Common myeloid progenitor, CD34-positive (primary cell): ENCODE measurements at regions not wholly inside any gene's neighbourhood (a gene's known extent, or its start where the extent isn't known, plus 50 kb on each side); places are given as distances from the start of the nearest gene placed in this dataset.

Source experiments
- CTCF ChIA-PET: fragments of 350-600 bp; sonication (Branson Sonifier 250); formaldehyde crosslinking; loops from one replicate; lab custom pipeline; 2021; ENCODE audit warnings: antibody characterized with exemption; lab: Charles Lee
- POLR2A ChIA-PET: fragments of 350-600 bp; sonication (Branson Sonifier 250); formaldehyde crosslinking; loops from one replicate; lab custom pipeline; 2021; ENCODE audit warnings: antibody characterized with exemption; lab: Charles Lee
- DNase-seq, 3 donors: peaks; one replicate each; pipeline versions ENCODE4 v3.0.0 to v3.0.0-alpha.2; 2013
- H3K27ac ChIP-seq, 2 experiments: 1 replicate in 1 of 2; 2 replicates in 1 of 2; pipeline ENCODE4 v1.7.0; 2013; ENCODE audit warnings: inconsistent platforms in 2 of 2, low read length in 2 of 2, mild to moderate bottlenecking in 2 of 2, low read depth in 1 of 2, moderate library complexity in 1 of 2; ENCODE audit not compliant: severe bottlenecking in 2 of 2, insufficient read depth in 1 of 2, poor library complexity in 1 of 2
- H3K27me3 ChIP-seq, 5 experiments: replicated peaks in 2 of 5; 1 replicate in 3 of 5; 2 replicates in 2 of 5; pipeline versions ENCODE4 v1.6.1 to v1.7.0; 2013; ENCODE audit warnings: low read length in 4 of 5, mild to moderate bottlenecking in 2 of 5, moderate library complexity in 2 of 5, inconsistent platforms in 1 of 5; ENCODE audit not compliant: insufficient read depth in 5 of 5, control insufficient read depth in 4 of 5
- H3K36me3 ChIP-seq, 4 experiments: 1 replicate in 2 of 4; 2 replicates in 2 of 4; pipeline versions ENCODE4 v1.6.1 to v1.7.0; 2013; ENCODE audit warnings: low read length in 3 of 4, control low read depth in 1 of 4, mild to moderate bottlenecking in 1 of 4; ENCODE audit not compliant: control insufficient read depth in 4 of 4, insufficient read depth in 4 of 4
- H3K4me1 ChIP-seq, 4 experiments: 1 replicate in 3 of 4; 2 replicates in 1 of 4; pipeline versions ENCODE4 v1.6.1 to v1.7.1; 2013; ENCODE audit warnings: low read length in 3 of 4, mild to moderate bottlenecking in 3 of 4, control low read depth in 1 of 4, inconsistent platforms in 1 of 4, moderate library complexity in 1 of 4; ENCODE audit not compliant: control insufficient read depth in 4 of 4, insufficient read depth in 4 of 4; ENCODE audit errors: control extremely low read depth in 1 of 4
- H3K4me3 ChIP-seq, 7 experiments: 1 replicate in 4 of 7; 2 replicates in 3 of 7; pipeline versions ENCODE4 v1.5.1 to v1.7.0; 2013; ENCODE audit warnings: mild to moderate bottlenecking in 7 of 7, low read length in 6 of 7, moderate library complexity in 6 of 7, inconsistent platforms in 2 of 7, low read depth in 2 of 7, control low read depth in 1 of 7; ENCODE audit not compliant: insufficient read depth in 4 of 7, control insufficient read depth in 1 of 7; ENCODE audit errors: extremely low read depth in 1 of 7
- H3K9me3 ChIP-seq, 5 experiments: 1 replicate in 4 of 5; 2 replicates in 1 of 5; pipeline versions ENCODE4 v1.6.1 to v1.7.1; 2013; ENCODE audit warnings: low read length in 4 of 5, mild to moderate bottlenecking in 2 of 5, inconsistent platforms in 1 of 5, low read depth in 1 of 5, moderate library complexity in 1 of 5; ENCODE audit not compliant: control insufficient read depth in 4 of 5, insufficient read depth in 2 of 5; ENCODE audit errors: control extremely low read depth in 1 of 5
- WGBS: methylation state at CpG from one replicate; pipeline ENCODE4 v1.1.5; 2013; ENCODE audit not compliant: insufficient coverage; 5-methylcytosine and 5-hydroxymethylcytosine counted together

DNA sequence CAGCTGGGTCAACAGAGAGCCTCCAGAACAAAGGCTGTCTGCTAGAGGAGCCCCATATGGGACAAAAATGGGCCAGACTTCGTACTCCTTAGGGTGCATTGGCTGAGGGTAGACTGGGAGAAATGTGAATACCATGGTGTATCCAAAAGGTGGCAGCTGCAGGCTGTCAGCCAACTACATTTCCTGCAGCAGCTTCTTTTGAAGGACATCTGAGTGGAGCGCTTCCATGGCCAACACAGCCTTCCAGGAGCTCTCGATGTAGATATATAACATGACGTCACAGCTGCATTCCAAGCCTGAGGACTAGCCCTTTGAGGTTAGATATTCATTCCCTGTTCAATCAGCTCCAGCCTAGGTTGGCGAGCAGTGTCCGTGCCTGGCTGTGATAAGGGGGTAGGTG lies 107.7 kb downstream of the MAB21L3 start:
- H3K36me3 ChIP-seq: no peaks in the 10 kb centered on the region
- no peak overlapping the region for H3K27ac ChIP-seq
- no peaks in the 10 kb centered on the region for H3K4me1 ChIP-seq
- ChIA-PET CTCF (no interaction called here), POLR2A (interaction anchor here (0.6 kb wide), 1 partner anchor 537 kb away, joined by 4 read pairs; no protein-coding TSS in a partner anchor)
- no peaks in the 10 kb centered on the region for H3K9me3 ChIP-seq
- no peak overlapping the region for H3K4me3 ChIP-seq
- peaks cover 0 to 3% (median 0%) of the 10 kb centered on the region in 5 experiments for H3K27me3 ChIP-seq
- WGBS: 98% methylated on average over 4 of the region's 6 CpGs
- no peak for DNase-seq

DNA sequence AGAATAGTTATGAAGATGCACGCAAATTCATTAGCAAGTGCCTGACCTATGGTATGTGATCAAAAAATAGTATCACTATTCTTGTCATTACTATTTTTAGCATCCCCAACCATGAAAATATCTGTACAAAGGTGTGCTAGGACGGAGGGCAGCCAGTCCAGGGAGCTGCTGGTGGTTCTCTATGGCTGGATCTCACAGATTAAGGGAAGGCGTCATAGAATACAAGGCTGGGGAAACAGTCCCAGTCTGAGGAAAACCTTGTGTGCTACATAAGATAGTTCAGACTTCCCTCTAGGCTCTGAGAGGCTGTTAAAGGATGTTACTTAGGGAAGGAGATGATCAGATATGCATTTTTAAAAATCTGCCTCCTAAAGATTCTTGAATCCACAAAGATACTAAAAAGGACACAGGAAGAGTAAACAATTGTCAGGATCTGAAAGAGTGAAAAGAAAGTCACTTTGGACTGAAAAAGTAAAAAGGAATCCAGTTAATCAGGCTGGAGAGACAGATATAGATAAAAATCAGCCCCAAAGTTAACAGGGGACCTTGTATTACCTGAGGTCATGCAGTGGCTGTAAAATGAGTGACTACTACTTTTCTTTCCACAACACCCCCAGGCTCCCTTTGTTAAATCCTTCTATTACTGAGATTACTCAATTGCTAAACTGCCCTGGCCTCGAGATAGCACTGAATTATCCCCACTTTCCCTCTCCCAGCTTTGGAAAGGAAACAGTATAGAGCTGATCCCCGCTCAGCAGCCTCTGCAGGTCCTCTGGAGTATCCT lies 108.6 kb downstream of the MAB21L3 start:
- no CpG with 5 or more reads among the region's 5 CpGs for WGBS
- CTCF ChIA-PET: interaction anchor here (1.1 to 1.2 kb wide), 2 partner anchors 11 to 265 kb away, joined by 3 read pairs; no protein-coding TSS in a partner anchor

DNA sequence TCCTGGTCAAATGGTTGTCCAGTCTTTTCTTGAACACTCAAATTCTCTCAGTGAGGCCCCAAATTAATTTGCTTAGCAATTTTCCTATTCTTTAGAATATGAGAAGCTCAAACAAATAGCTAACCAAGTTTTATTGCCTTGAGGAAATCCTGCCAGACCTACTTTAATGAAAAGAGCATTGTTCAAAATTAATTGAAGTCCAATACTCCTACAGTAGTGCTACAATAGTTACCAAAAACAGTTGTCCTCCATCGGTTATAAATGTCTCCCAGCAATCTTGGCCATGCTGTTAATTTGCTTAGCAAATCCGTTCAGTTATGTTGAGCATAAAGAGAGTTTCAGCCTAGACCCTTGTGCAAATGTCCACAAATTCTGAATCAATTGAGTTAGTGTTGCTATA lies 112.9 kb downstream of the MAB21L3 start:
- Histone ChIP-seq H3K36me3 (no peaks in the 10 kb centered on the region), H3K4me1 (no peaks in the 10 kb centered on the region), H3K4me3 (no peak overlapping the region), H3K27me3 (peaks cover 0 to 3% (median 0%) of the 10 kb centered on the region in 5 experiments), H3K9me3 (no peaks in the 10 kb centered on the region), H3K27ac (no peak overlapping the region)
- CTCF ChIA-PET: interaction anchor here (1.1 kb wide), 1 partner anchor 145 kb away, joined by 3 read pairs; no protein-coding TSS in a partner anchor
- POLR2A ChIA-PET: interaction anchor here (0.7 kb wide), 1 partner anchor 33 kb away, joined by 3 read pairs; no protein-coding TSS in a partner anchor
- WGBS: 100% methylated on average over 2 of the region's 2 CpGs
- no peak for DNase-seq

More for the DNA sequence above, 108.6 kb downstream of the MAB21L3 start:
- Histone ChIP-seq H3K36me3 (no peaks in the 10 kb centered on the region), H3K9me3 (no peaks in the 10 kb centered on the region), H3K27me3 (peaks cover 0 to 3% (median 0%) of the 10 kb centered on the region in 5 experiments), H3K4me3 (no peak overlapping the region), H3K4me1 (no peaks in the 10 kb centered on the region), H3K27ac (no peak overlapping the region)
- POLR2A ChIA-PET: interaction anchor here (0.6 kb wide), 1 partner anchor 538 kb away, joined by 4 read pairs; no protein-coding TSS in a partner anchor
- no peak for DNase-seq

GRCh38 chr1:116224561-116224960 lies 113.4 kb downstream of the MAB21L3 start:
- ChIA-PET POLR2A (interaction anchor here (0.6 to 0.7 kb wide), 2 partner anchors 34 to 85 kb away, joined by 3 to 4 read pairs; no protein-coding TSS in a partner anchor), CTCF (no interaction called here)
- no peak for DNase-seq
- Histone ChIP-seq H3K27me3 (peaks cover 0 to 3% (median 0%) of the 10 kb centered on the region in 5 experiments), H3K4me1 (no peaks in the 10 kb centered on the region), H3K27ac (no peak overlapping the region), H3K36me3 (no peaks in the 10 kb centered on the region), H3K4me3 (no peak overlapping the region), H3K9me3 (no peaks in the 10 kb centered on the region)
- WGBS: 91% methylated on average over 2 of the region's 4 CpGs

DNA sequence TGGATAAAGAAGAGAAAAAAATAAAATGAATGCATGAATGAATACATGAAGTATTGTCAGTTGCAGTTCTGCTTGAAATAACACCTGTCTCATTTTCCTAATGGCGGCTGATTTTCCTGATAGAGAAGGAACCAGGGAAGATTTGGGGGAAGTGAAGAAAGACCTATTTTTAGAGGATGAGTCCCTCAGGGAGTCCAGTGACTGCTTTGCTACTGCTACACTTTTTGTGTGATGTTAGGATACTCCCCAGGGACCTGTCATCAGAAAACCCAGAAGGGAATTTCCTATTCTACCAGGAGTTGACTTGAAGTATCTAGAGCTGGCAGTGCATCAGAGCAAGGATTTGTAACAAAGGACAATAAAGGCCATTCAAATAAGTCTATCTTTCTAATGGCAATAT lies 114.8 kb downstream of the MAB21L3 start:
- Histone ChIP-seq H3K4me1 (no peaks in the 10 kb centered on the region), H3K27ac (no peak overlapping the region), H3K36me3 (no peaks in the 10 kb centered on the region), H3K4me3 (no peak overlapping the region), H3K9me3 (no peaks in the 10 kb centered on the region), H3K27me3 (peaks cover 0 to 3% (median 0%) of the 10 kb centered on the region in 5 experiments)
- ChIA-PET CTCF (no interaction called here), POLR2A (interaction anchor here (0.6 kb wide), 1 partner anchor 216 kb away, joined by 3 read pairs; no protein-coding TSS in a partner anchor)
- DNase-seq: no peak
- 100% methylated on average over 1 of the region's 1 CpG for WGBS

DNA sequence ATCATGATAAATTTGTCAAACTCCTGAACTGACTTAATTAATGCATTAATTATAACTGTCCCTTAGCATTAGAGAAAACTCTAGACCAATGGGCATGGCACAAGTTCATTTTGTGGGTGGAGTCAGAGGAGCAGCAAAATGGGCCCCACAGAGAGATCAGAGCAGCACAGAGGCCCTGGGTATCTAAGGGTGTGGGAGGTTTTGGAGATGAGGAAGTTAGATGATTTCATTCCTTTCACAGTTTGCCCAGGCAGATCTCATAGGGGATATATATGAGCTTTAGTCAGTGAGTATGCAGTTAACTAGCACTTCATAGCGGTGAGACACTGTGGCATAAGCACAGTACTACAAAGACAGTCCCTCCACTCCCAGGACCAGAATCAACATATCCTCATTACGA lies 117.3 kb downstream of the MAB21L3 start:
- POLR2A ChIA-PET: no interaction called here
- no peaks in the 10 kb centered on the region for H3K27me3 ChIP-seq
- H3K36me3 ChIP-seq: no peaks in the 10 kb centered on the region
- DNase-seq: peak in 1 of 3 donors; percentile 1
- CTCF ChIA-PET: no interaction called here
- no peak overlapping the region for H3K27ac ChIP-seq
- H3K4me1 ChIP-seq: no peaks in the 10 kb centered on the region
- no peaks in the 10 kb centered on the region for H3K9me3 ChIP-seq
- WGBS: 100% methylated on average over 1 of the region's 2 CpGs
- H3K4me3 ChIP-seq: no peak overlapping the region

DNA sequence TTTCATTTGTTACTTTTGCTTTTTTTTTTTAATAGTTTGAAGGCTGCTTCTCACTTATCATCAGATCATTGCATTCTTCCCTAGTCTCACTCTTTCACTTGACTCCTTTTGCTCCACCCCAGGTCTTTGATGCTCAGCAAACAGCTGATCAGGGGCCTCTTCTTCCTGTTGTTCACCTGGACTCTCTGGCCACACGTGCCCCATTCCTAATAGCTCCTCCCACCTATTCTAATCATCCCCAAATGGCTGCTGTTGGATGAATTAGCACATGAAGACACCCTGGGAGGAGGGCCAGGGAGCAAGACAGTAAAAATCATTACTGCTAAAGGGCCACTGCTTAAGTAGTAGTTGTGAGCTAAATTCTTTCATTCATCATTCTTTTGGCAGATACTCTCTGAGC lies 119.5 kb downstream of the MAB21L3 start:
- no peak overlapping the region for H3K4me3 ChIP-seq
- ChIA-PET CTCF (interaction anchor here (0.6 to 1.3 kb wide), 3 partner anchors 10 to 256 kb away, joined by 3 to 5 read pairs (median 3); no protein-coding TSS in a partner anchor), POLR2A (no interaction called here)
- no peaks in the 10 kb centered on the region for H3K4me1 ChIP-seq
- no peaks in the 10 kb centered on the region for H3K9me3 ChIP-seq
- DNase-seq: no peak
- WGBS: no CpG with 5 or more reads among the region's 1 CpG
- no peaks in the 10 kb centered on the region for H3K36me3 ChIP-seq
- no peak overlapping the region for H3K27ac ChIP-seq
- H3K27me3 ChIP-seq: no peaks in the 10 kb centered on the region
